Stimulated activated CD4-positive, alpha-beta T cell treated with anti-CD3 and anti-CD28 coated beads, Interleukin-15, amount 100 ng/mL, for 24 hours (primary cell): ENCODE measurements at regions not wholly inside any gene's neighbourhood (a gene's known extent, or its start where the extent isn't known, plus 50 kb on each side); places are given as distances from the start of the nearest gene placed in this dataset.
"Not testable (repeated sequence)": the region's sequence is repeated elsewhere in the genome, so short reads cannot be mapped to it uniquely, and the experiment has no call there.

ENCODE experiments used
- DNase-seq: peaks from one replicate; pipeline ENCODE4 v3.0.0-alpha.2; 2020

DNA sequence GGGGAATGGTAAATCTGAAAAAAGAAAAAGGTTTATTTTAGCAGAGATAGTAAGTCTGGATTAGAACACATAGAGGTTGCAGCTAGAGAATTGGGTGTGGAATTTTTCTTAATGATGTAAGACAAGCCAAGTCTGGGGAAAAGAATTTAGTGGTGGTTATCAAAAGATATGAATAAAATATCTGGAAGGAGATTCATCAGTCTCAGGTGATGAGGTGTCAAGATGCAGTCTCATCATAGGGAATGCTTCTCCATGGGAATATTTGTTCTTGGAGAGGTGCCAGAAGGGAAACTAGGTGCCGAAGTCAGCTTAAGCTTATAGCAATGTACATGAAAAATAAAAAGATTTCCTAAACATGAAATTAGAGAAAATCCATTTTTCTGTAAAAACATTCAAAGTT is 504.1 kb upstream of the NR3C2 start:
- DNase-seq, result no peak

- DNase-seq, result no peak
These were observed 502.6 kb upstream of the NR3C2 start for GRCh38 chr4:148944839-148945219.

GRCh38 chr4:148944136-148944838 is 502.1 kb upstream of the NR3C2 start:
- DNase-seq, result no peak

- DNase-seq, result no peak
These were observed 492.8 kb upstream of the NR3C2 start for GRCh38 chr4:148934926-148935578.

DNA sequence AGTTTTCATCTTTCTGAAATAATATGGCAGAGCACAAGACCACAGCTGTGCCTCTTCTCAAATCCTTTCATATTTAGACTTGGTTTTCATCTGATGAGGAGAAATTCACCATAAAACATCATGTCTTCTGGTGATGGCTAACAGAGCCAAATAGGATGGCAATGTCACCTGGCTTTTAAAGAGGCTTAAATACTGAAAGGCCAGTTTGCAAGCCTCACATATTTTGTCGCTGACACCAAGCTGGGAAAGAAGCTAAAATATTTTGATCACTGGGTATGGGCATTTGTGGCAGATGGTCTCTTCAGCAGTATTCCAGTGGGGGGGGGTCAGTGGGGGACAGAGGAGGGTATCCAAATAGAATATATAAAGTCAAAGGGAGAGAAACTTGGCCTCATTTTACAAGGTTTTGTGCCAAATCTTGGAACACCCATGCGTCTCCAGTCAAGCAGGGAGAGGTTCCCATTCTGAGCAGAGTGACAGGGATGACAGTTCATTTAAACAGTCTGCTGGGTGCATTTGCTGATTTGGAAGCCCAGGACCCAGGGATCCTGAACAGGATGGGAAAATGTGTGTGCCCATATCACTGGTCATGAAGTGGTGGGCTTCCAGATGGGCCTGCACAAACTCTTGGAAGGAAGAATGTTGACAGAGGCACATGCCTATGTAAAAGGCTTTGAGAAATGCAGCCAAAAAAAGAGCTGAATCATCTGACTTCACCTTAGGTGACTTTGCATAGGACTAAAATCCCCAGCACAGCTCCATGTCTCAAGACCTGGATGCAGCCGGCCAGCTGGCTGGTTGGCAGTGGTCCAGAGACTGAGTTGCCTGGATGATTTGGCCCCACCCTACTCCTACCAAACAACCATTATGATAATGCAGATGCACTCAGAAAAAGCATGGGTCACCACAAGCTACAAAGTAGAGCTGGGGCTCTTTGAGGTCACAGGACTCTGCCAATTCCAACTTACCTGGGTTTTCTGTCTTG is 484.4 kb upstream of the NR3C2 start:
- DNase-seq, result no peak

DNA sequence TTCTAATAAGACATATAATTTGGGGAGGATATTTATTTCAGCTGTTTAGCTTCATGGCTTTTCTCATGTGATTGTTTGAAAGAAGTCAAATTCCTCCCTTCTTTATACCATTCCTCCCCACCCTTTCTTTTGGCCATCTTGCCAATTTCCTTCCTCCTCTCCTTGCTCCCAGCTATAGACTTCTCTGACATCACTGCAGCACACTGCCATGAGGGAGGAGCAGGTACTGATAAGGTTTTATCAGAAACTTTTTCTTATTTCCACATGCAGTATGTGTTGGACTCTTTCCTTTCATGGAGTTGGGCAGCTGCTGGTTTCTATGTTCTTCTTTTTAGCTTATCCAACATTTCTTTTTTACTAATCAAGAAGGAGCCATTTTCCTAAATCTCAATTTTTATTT is 481.7 kb upstream of the NR3C2 start:
- no peak for DNase-seq

DNA sequence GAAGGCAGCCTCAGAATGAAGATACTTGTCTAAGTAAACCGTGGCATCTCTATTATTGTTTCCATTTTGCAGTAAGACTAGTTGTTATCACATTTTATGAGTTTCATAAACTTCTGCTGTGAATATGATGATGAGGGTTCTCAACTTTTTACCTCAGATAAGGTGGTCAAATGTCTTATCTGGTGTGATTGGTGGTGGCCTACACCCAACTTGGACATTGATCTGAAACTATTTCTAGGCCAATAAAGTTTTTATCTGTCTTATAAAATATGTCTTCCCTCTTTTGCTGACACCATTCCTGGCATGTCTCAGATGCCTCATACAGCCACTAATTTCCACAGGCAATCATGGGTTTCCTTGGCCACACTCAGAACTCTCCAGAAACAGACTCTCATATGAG is 480.3 kb upstream of the NR3C2 start:
- DNase-seq, result no peak

DNA sequence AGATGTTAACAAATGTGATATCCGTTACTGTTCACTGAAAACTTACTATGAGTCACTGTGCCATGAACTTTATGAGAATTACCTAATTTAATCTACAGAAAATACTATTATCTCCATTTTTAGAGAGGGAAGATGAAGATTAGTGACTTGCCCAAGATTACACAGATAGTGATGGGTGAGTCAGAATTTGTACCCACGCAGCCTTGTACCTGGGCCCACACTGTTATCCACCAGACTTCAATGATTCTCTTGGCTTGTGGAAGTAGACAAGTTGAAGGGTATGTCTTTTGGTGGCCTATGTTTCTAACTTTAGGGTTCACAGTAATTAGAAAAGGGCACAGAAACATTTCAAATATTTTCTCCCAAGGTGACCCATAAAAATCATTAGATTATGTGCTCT is 472.5 kb upstream of the NR3C2 start:
- no peak for DNase-seq

DNA sequence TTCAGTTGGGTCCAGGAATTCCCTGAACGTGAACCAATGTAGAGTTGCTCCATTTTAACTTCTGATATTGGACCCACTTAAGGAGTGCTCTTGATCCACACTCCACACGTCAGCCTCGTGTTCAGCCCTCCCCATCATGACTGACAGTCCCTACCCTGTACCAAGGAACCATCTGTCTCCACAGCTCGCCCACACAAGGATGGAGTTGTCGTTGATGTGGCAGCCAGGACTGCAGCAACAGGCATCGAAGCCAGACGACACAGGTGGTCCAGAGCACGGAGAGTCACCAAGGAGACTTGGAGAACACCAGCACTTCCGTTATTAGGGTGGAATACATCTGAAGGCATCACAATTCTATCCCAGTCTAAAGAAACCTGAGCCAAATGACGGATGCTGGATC is 472.1 kb upstream of the NR3C2 start:
- no peak for DNase-seq

DNA sequence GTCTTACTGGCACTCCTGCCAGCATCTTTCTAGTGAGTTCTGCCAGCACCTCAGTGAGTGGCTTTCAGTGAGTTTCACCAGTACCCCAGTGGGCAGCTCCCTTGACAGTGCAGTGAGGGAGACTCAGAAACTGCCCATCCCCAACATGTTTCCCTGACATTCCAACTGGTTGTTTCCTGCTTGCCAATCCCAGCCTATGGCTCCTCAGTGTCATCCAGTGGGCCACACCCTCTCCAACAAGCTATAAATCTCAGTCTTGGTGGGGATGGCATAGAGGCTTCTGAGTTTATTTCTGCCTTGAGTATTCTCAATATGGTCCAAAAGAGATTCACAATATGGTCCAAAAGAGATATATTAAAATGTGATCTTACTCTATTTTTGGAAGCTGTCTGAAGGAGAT is 461.2 kb upstream of the NR3C2 start:
- no peak for DNase-seq

DNA sequence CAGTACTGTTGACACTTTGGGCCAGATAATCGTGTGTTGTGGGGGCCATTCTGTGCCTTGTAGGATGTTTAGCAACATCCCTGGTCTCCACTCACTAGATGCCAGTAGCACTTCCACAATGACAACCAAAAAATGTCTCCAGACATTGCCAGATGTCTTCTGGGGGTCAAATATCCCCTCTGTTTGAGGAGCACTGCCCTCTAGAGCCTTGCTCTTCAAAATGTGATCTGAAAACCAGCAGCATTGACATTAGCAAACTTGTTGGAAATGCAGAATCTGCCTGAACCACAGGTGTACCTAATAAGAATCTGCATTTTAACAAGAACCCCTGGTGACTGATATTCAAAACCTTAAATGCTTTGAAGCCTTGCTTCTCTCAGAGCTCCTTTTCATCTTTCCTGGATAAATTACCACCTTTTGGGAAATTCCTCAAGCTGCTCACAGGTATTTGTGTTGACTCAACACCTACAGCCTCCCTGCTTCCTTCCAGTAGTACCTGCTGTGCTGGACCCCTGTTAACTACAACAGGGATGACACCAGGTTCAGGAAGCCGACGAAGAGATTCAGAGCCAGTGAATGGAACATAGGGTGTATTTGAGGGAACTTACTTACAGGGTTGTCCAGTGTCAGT is 459.0 kb upstream of the NR3C2 start:
- DNase-seq, result no peak

- not testable (repeated sequence) for DNase-seq
These were observed 455.9 kb upstream of the NR3C2 start for GRCh38 chr4:148898139-148898538.

DNA sequence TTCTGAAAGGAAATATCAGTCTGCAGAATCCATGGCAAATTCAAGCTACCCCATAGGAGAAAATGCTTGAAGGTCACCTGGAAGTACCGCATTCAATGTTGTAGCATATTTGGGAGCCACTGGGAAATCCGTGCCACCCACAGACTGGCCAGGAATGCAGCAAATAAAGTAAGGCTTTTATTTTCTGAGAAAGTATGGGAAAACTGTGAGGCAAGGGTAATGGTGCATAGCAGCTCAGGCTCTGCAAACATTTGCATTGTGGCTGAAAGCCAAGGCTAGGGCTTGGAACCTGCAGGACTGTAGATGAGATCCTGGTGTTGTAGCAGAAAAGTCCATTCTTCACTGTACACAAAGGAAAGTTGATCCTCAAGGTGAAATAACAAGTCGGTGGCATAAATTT is 450.9 kb upstream of the NR3C2 start:
- DNase-seq, result no peak

DNA sequence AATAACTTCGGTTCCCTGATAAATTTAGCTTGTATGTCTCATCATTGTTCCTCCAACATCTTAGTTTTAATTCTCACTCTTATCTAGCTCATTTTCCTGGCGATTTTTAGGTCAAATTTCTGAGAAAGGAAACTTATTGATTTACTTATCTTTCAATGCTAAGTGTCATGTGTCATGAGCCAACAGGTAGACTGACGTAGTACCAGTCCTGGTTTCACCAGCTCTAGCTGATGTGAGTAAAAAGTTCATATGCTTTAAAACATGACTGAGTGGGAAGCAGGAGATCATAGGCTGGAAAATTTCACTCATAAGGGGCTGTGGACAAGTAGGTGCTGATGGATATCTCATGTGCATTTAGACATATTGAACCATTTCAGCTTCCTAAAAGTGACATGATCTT is 441.7 kb upstream of the NR3C2 start:
- no peak for DNase-seq

DNA sequence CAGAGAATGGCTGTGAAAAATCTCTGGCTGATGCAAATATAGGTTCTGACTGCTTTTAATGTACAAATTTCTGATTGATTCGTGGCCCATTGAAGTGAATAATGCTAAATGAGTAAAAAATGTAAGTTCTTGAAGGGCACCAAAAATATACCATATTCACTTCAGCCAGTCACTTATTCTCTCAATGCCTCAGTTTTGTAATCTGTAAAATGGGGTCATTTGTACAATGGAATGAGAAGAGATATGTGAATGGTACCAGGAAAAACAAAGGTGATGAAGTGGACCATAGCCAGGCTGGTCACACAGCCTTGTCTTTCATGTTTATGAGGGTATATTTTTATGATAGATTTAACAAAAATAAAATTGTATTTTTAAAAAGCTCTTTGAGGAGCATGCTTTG is 441.2 kb upstream of the NR3C2 start:
- no peak for DNase-seq

DNA sequence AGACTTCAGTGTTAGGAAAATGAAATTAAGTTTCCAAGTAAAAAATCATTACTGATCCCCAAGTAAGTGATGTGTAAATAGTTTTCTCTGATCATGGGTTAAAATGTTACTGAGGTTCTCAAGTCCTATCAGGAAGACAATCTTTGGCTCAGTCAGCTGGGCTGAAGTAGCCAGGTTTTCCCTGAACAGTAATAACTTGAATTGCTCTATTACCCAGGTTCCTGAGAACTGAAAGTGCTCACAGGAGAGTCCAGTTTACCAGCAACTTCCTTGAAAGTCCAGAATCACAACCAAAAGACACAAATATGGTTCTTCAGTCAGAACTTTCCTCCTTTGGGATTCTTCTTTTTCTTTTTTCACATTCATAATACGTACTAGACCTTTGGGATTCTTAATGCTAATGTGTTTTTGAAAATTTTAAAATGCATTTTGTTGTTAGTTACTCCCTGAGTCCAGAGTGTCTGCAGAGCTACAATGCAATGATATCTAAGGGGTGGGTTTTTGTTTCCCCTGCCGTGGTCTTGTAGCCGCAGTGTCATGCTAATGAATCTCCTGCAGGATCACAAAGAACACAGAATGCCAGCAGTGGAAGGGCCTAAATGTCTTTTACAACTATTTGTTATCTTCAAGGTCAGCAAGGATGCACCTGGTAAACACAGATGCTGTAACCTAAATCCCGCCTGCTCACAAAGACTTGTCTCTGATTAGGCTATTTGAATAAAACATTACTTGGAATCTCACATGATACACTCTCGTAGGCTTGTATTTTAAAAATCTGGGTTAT is 439.8 kb upstream of the NR3C2 start:
- DNase-seq, result no peak

DNA sequence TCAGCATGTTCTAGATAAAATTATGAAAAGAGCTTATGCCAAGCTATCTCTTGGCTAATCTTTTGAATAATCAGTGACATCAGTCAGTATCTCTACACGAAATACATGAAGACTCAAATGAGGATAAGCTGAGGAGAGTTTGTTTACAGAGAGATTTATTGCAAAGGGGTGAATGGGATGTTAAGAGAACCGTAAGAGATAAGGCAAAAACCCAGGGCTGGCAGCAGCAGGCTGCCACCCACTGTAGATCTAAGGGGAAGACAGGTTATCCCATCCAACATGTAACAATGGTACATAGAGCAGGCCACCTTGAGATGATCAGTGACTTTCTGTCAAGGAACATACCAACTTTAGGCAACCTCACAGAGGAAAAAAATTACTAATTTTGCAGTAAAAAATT is 432.1 kb upstream of the NR3C2 start:
- DNase-seq, result no peak

DNA sequence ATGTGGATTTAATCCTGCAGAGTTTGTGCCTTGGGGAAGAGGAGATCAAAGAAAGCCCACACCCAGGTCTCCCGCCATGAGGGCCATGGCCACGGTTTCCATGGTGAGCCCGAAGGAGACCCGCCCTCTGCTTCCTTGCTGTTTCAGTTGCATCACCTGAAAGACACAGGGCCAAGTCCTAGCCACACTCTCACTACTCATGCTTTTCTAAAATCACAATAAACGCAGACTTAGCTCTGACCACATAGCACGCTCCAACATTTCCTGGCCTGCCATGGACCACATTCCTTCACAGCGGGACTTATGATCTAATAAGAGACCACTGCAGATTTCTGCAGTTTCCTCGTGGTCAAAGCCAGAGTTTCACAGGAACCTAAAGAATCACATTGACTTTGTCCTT is 426.0 kb upstream of the NR3C2 start:
- no peak for DNase-seq

GRCh38 chr4:148866666-148867065 is 424.5 kb upstream of the NR3C2 start:
- no peak for DNase-seq

DNA sequence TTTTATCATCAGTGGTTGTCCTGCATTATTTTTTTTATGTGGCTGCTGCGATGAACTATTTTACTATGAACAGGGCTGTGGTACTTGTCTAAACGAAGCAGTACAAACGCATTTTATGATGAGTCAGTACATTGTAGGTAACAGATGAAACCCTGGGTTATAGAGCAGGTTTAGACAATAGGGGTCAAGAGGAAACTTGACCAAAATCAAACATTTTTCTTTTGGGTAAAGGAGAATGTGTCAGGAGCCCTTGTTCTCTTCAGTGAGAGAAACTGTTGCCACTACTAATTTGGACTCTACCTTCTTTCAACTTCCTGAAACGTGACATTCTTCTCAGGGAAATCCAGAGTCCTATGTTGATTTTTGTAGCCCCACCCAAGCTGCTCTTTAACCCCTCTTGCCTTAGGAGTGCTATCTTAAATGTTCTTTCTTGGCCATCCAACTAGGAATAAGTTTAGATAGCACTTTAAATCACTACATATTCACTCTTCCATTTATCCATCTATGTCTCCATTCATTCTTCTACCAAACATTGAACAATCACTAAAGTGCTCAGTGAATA is 415.8 kb upstream of the NR3C2 start:
- no peak for DNase-seq

- no peak for DNase-seq
These were observed 415.2 kb upstream of the NR3C2 start for GRCh38 chr4:148857239-148857972.
